HG03103 (cell line): ENCODE measurements at regions not wholly inside any gene's neighbourhood (a gene's known extent, or its start where the extent isn't known, plus 50 kb on each side); places are given as distances from the start of the nearest gene placed in this dataset.
"Not testable (repeated sequence)": the region's sequence is repeated elsewhere in the genome, so short reads cannot be mapped to it uniquely, and the experiment has no call there.

Experiments used
- ATAC-seq: cut with Tn5 transposase; IDR thresholded peaks from one replicate; pipeline ENCODE4 v1.9.1; 2021; ENCODE audit warnings: low read depth; ENCODE audit not compliant: unreplicated experiment

GRCh38 chr4:101421386-101421785, 74.1 kb upstream of the PPP3CA start:
- ATAC-seq, result no peak

GRCh38 chr4:101420661-101421060, 73.3 kb upstream of the PPP3CA start:
- no peak for ATAC-seq

GRCh38 chr4:101419336-101420135, 72.2 kb upstream of the PPP3CA start:
- ATAC-seq, result peak; percentile 70

GRCh38 chr4:101418466-101418865, 71.1 kb upstream of the PPP3CA start:
- no peak for ATAC-seq

GRCh38 chr4:101418055-101418454, 70.7 kb upstream of the PPP3CA start:
- peak; percentile 69 for ATAC-seq

GRCh38 chr4:101417046-101417445, 69.7 kb upstream of the PPP3CA start:
- no peak for ATAC-seq

GRCh38 chr4:101415962-101416361, 68.6 kb upstream of the PPP3CA start:
- ATAC-seq, result no peak

GRCh38 chr4:101414496-101414895, 67.2 kb upstream of the PPP3CA start:
- ATAC-seq, result no peak

GRCh38 chr4:101411926-101412325, 64.6 kb upstream of the PPP3CA start:
- no peak for ATAC-seq

GRCh38 chr4:101411281-101411910, 64.1 kb upstream of the PPP3CA start:
- ATAC-seq, result not testable (repeated sequence)

GRCh38 chr4:101400096-101400495, 52.8 kb upstream of the PPP3CA start:
- no peak for ATAC-seq

GRCh38 chr4:101398807-101399206, 51.5 kb upstream of the PPP3CA start:
- no peak for ATAC-seq
